ENCODE measurements at regions not wholly inside any gene's neighbourhood (a gene's known extent, or its start where the extent isn't known, plus 50 kb on each side); places are given as distances from the start of the nearest gene placed in this dataset.

- no peak for TF ChIP-seq CTCF (conservative IDR thresholded peaks at IDR 0.05; ENCODE audit: low read depth in 2 of 2)
- TF ChIP-seq REST (IDR thresholded peaks at IDR 0.05; ENCODE audit: unreplicated experiment) = no peak
- no peak for TF ChIP-seq EZH2 (IDR thresholded peaks at IDR 0.05; ENCODE audit: low read depth, unreplicated experiment)
- TF ChIP-seq EZH2phosphoT487 (IDR thresholded peaks at IDR 0.05; ENCODE audit: unreplicated experiment) = no peak
- no peak for TF ChIP-seq POLR2AphosphoS5 (IDR thresholded peaks at IDR 0.05; ENCODE audit: low read depth)
Measured at GRCh38 chr5:73282383-73282782, 109.4 kb downstream of the TMEM174 start.
